ENCODE measurements at regions not wholly inside any gene's neighbourhood (a gene's known extent, or its start where the extent isn't known, plus 50 kb on each side); places are given as distances from the start of the nearest gene placed in this dataset.
"Not testable (repeated sequence)": the region's sequence is repeated elsewhere in the genome, so short reads cannot be mapped to it uniquely, and the experiment has no call there.

DNA sequence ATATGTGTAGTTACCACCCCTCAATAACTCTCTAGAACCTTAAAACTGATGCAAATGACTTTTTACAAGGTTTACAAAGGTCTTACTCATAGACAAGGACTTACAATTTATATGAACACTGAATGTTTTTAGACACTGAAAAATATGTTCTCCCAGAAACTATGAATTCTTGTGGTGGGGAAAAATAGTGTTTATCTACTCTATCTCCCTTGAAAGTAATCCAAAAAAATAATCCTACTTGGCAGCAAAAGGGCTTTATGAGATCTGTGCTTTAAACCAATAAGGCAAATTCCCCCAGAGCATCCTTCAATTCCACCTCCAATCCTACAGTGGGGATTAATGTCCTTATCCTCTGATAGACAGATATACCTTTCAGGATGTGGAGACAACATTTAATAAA, 1984.1 kb upstream of the RAG2 start:
- DNase-seq (ENCODE audit: low spot score), result no peak

GRCh38 chr11:38577769-38578168, 1979.7 kb upstream of the RAG2 start:
- DNase-seq (ENCODE audit: low spot score), result no peak

DNA sequence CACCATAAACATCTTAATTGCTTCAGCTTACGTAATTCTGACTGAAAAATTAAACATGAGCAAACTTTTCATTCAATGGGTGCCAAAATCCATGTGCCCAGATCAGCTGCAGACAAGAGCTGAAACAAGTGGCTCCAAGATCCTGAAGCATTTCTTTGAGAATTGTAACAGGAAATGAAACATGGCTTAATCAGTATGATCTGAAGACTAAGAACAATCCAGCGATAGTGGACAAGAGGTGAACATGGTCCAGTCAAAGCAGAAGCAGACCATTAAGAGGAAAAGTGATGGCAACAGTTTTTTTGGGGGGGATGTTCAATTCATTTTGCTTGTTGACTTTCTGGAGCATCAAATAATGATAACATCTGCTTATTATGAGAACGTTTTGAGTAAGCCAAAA, 1964.5 kb upstream of the RAG2 start:
- no peak for DNase-seq (ENCODE audit: low spot score)

DNA sequence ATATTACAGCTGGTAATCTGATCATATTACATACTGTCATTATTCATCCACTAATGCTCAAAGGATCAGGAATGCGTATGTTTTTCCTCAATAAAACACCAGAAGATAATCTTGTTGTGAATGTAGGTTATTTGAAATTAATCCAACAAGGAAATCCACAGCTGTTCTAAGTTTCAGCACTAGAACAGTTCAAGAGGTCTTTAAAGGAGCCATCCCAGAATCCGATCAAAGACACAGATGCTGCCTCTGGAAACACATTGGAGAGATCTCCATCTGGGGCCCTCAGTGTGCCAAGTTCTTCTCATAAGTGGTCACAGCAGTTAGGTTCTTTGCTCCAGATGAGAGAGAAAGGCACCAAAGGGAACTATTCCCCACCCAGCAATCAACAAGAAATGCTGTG, 1955.1 kb upstream of the RAG2 start:
- no peak for DNase-seq (ENCODE audit: low spot score)

- DNase-seq (ENCODE audit: low spot score), result no peak
Observed at GRCh38 chr11:38547462-38547861, 1949.4 kb upstream of the RAG2 start.

GRCh38 chr11:38543986-38544385, 1946.0 kb upstream of the RAG2 start:
- DNase-seq (ENCODE audit: low spot score), result no peak

- no peak for DNase-seq (ENCODE audit: low spot score)
Observed at GRCh38 chr11:38543311-38543710, 1945.3 kb upstream of the RAG2 start.

DNA sequence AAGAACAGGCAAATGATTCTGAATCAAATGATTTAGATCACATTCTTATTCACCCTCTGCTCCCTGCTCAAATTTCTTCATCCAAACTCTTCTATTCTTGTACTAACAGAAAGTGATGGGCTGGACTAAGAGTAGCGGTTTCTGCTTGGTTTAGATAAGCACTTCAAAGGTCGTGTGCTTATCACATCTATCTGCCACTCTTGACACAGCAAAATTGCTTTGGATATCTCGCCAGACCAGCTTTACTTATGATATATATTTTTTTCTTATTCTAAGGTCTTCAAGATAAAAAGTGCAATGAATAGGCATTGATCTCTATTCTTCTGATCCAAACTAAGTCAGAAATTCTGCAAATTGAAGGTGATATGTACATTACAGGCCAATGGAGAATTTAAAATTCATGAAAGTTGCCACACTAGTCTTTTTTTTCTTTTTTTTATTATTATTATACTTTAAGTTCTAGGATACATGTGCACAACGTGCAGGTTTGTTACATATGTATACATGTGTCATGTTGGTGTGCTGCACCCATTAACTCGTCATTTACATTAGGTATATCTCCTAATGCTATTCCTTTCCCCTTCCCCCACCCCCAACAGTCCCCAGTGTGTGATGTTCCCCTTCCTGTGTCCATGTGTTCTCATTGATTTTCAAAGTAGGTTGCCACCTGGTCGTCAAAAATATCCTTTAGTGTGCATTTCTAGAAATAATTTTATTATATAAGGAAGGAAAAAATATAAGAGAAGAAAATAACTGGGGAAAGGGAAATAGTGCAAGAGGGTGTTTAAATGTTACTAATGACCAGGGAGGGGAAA, 1941.0 kb upstream of the RAG2 start:
- DNase-seq (ENCODE audit: low spot score), result no peak

DNA sequence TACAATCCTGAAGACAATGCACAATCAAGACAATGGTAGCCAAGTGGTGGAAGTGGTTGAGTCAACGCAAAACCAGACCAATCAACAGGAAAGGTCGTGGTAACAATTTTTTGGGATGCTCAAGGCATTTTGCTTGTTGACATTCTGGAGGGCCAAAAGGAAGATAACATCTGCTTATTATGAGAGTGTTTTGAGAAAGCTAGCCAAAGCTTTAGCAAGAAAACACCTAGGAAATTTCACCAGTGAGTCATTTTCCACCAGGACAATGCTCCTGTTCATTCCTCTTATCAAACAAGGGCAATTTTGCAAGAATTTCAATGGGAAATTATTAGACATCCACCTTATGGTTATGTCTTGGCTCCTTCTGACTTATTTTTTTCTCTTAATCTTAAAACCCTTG, 1932.2 kb upstream of the RAG2 start:
- no peak for DNase-seq (ENCODE audit: low spot score)

DNA sequence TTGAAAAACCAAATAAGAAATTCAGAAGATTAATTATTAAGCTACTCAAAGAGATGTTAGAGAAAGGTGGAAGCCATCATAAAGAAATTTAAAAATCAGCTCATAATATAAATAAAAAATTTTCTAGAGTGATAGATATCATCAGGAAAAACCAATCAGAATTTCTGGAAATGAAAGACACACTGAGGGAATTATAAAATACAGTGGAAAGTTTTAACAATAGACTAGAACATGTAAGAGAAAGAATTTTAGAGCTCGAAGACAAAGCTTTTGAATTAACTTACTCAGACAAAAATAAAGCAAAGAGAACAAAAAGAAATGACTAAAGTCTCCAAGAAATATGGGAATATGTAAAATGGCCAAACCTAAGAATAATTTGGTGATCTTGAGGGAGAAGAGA, 1926.9 kb upstream of the RAG2 start:
- DNase-seq (ENCODE audit: low spot score), result no peak

- no peak for DNase-seq (ENCODE audit: low spot score)
Observed at GRCh38 chr11:38517991-38518390, 1920.0 kb upstream of the RAG2 start.

- not testable (repeated sequence) for DNase-seq (ENCODE audit: low spot score)
Observed at GRCh38 chr11:38512830-38513229, 1914.8 kb upstream of the RAG2 start.

GRCh38 chr11:38510041-38510440, 1912.0 kb upstream of the RAG2 start:
- no peak for DNase-seq (ENCODE audit: low spot score)

- no peak for DNase-seq (ENCODE audit: low spot score)
Observed at GRCh38 chr11:38503876-38504275, 1905.8 kb upstream of the RAG2 start.

- DNase-seq (ENCODE audit: low spot score), result no peak
Observed at GRCh38 chr11:38498721-38499120, 1900.7 kb upstream of the RAG2 start.

DNA sequence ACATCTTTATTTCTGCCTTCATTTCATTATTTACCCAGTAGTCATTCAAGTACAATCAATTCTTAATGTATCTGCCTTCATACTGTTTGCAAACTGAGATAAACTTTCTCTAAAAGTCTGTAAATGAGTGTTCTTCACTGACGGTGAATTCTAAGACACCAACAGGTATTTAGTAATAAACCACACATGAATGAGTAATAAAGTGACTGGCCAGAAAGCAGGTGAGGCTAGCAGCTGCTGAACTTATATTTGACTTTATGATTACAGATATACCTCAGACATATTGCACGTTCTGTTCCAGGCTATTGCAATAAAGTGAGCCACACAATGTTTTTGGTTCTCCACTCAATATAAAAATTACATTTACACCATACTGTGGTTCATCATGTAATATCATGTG, 1894.0 kb upstream of the RAG2 start:
- no peak for DNase-seq (ENCODE audit: low spot score)

GRCh38 chr11:38481391-38481790, 1883.4 kb upstream of the RAG2 start:
- no peak for DNase-seq (ENCODE audit: low spot score)

DNA sequence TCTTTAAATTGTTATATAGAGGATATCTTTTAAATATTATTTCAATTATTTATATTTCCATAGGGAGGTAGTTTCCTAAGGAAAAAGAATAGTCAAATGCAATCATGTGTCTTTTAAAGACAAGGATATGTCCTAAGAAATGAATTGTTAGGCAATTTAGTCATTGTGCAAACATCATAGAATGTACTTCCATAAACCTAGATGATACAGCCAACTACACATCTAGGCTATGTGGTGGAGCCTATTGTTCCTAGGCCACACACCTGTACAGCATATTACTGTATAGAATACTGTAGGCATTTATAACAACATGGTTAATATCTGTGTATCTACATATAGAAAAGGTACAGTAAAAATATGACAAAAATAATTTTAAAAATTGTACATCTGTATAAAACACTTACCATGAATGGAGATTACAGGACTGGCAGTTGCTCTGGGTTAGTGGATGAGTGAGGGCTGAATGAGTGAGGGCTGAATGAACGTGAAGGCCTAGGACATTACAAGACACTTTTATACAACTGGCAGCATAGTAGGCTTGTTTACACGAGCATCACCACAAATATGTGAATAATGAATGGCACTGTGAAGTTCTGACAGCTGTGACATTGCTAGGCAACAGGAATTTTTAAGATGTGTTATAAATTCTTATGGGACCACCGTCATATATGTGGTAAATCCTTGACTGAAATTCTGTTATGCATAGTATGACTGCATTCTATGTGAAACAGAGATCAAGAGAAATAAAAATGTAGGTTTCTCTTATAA, 1879.0 kb upstream of the RAG2 start:
- no peak for DNase-seq (ENCODE audit: low spot score)

GRCh38 chr11:38461751-38462150, 1863.7 kb upstream of the RAG2 start:
- no peak for DNase-seq (ENCODE audit: low spot score)

DNA sequence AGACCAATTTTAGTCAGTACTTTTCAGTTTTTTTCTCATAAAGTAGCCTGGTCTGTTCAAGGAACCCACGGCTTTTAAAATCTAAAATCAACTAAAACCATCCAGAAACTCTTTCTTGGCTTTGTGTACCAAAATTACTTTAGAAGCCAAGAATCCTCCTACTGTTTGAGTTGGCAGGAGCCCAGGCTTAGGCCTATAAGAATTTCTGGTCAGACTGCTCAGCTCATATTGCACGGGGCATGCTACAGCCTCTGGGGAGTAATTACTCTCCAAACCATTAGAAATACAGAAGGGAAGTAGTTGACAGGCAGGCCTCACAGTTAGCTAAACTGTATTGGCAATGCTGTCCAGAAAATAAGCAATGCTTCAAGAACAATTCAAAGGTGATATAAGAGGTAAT, 1862.9 kb upstream of the RAG2 start:
- DNase-seq (ENCODE audit: low spot score), result no peak

GRCh38 chr11:38460429-38460828, 1862.4 kb upstream of the RAG2 start:
- DNase-seq (ENCODE audit: low spot score), result no peak

- DNase-seq (ENCODE audit: low spot score), result no peak
Observed at GRCh38 chr11:38456371-38456770, 1858.3 kb upstream of the RAG2 start.

DNA sequence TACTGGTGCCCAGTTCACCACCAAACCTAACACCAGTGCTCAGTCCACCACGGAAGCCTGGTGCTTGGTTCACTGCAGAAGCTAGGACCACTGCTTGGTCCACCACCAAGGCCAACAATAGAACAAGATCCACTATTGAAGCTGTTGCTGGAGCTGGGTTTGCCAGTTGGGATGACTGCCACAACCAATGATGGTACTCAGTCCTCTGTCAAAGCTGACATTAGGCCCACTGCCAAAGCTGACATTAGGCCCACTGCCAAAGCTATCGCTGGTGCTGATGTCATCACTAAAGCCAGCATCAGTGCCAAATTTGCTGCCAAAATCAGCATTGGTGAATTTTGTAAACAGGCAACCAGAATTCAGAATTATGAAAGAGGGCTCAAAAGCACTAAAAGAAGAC, 1850.2 kb upstream of the RAG2 start:
- no peak for DNase-seq (ENCODE audit: low spot score)

- DNase-seq (ENCODE audit: low spot score), result no peak
Observed at GRCh38 chr11:38446336-38446735, 1848.3 kb upstream of the RAG2 start.

Measured in ecto neural progenitor cell (in vitro differentiated cells).